GM19468 (cell line): ENCODE measurements at regions not wholly inside any gene's neighbourhood (a gene's known extent, or its start where the extent isn't known, plus 50 kb on each side); places are given as distances from the start of the nearest gene placed in this dataset.

Source experiments
- ATAC-seq: cut with Tn5 transposase; IDR thresholded peaks from one replicate; pipeline ENCODE4 v1.9.1; 2021; ENCODE audit warnings: mild to moderate bottlenecking, moderate library complexity, moderate number of reproducible peaks; ENCODE audit not compliant: unreplicated experiment; ENCODE audit errors: extremely low read depth

DNA sequence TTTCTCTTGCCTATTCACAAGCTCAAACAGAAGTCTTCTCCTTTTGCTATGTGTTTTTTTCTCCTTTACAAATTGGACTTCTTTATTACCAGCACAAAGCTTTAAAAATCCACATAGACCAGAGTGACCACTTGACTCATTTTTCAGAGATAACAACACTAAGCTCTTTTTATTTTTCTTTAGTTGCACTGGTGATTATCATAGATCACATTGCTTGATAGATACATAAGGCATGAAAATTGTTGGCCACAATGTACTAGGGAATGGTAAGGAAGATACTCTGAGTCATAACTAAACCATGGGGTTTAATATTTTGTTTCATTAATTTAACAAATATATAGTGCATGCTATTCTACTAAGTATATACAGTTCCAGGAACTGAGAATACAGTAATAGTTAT lies 159.0 kb downstream of the GASK1B start:
- no peak for ATAC-seq

DNA sequence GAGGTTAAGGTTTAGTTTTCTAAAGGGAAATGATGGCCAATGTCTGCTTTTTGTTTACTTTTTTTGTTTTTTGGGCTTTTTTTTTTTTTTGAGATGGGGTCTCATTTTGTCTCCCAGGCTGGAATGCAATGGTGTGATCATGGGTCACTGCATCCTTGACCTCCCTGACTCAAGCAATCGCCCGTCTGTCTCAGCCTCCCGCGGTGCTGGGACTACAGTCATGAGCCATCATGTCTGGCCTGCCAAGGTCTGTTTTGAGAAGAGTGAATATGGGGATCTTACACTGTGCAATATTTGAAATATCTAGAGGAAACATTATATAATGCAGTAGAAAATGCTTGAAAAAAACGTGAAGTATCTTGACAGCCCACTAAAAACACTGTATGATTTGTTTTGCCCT lies 162.5 kb downstream of the GASK1B start:
- ATAC-seq = no peak

DNA sequence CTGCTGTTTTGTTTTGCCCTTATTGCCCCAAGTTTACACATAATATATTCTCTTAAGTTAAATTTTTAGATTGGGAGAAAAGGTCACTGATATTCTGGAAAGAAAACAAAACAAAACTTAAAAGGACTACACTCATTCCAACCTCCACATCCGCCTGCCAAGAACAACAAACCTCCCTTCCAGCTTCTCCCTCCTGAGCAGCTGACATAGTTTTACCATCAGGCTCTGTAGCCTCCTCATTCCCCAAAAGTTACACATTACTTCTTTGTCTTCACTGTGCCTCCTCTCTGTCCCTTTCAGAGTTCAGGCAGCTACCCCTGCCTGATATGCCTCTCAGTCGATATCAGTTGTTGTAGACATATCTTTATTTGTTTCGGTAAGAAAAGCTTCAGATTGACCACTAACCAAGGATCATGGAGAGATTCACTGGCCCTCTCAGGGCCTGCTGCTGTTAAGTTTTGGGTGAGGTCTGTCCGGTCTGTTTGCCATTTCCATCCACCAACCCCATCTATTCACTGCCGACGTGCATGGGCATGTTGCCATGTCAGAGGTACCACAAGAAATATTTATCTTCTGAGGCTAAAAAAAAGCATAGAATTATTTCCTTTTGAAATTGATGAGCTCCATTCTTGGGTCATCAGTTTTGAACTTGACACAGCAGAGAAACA lies 164.1 kb downstream of the GASK1B start:
- ATAC-seq = no peak

DNA sequence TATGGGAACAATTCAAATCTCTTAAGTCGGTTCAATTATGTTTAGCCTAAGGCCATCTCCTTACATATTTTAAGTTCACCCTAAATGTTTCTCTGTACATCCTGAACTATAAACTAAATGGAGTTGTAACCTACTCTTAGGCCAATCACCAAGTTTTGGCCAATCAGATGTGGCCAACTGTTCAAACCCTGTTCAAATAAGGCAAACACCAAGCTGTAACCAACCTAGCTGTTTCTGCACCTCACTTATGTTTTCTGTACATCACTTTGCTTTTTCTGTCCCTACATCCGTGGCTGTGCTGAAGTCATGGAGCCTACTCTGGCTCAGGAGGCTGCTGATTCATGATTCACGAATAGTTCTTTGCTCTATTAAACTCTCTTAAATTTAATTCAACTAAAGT lies 165.3 kb downstream of the GASK1B start:
- ATAC-seq = no peak

DNA sequence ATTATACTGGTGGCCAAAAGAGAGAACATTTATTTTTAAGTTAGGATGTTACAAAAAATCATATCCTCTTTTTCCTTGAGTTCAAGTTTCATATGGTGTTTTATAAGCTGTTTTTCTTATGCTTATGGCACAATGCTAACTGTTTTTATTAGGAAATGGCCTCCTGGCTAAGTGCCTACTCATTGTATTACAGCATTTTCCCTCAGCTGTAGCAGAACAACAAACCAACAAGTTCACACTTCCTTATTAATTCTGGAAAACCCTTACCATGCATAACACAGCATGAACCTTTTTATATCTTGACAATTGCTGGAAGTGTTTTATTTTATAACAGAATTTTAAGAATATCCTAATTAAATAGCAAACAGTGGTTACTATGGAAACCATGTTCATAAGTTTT lies 165.8 kb downstream of the GASK1B start:
- ATAC-seq = no peak

DNA sequence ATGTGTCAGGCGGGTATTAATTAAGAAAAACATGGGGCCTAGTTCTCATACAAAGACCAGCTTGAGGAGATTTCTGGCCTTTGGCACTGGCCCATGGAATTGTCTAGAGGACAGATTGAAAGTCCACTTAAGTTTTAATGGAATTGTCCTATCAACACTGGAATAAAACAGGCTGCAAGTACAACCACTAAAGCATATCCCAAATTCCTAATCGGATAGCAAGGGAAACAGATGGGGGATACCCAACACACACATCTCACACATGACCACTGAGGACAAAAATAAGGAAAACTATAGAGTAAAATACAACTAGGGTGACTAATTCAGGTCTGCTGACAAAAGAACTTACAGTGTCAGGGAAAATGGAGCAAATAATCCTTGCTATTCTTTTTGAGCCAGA lies 167.8 kb downstream of the GASK1B start:
- no peak for ATAC-seq

DNA sequence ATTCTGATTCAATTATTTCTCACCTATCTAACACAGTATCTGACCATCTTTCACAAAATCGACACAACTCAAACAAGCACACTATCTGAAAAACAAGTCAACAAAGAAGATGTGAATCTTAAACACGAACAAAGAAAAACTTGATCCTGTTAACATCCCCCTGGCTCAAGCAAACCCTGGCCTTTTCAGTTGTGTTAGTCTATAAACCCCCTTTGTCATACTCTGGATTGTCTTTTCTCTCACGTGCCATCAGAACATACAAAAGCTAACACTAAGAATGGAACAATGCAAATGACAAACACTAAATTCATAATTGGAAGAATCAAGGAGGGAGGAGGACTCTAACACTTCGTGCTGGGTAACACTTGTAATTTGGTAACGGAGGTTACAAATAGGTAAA lies 168.7 kb downstream of the GASK1B start:
- ATAC-seq = no peak

DNA sequence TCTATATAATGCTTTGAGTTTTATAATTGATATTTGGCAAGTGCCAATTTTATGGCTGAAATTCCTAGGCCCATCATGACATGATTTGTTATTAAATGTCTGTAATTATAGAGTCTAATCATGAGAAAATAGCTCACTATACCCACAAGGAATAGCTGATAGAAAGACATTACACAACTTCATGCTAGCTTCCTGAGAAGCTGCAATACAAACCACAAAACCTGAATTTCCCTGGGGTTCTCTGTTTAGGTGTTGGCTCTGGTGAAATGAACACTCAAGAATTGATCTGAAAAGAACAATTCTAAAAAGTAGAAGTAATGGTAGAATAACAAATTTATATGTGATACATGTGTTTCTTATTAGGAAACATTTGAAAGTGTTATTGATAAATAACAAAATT lies 169.6 kb downstream of the GASK1B start:
- ATAC-seq = no peak

DNA sequence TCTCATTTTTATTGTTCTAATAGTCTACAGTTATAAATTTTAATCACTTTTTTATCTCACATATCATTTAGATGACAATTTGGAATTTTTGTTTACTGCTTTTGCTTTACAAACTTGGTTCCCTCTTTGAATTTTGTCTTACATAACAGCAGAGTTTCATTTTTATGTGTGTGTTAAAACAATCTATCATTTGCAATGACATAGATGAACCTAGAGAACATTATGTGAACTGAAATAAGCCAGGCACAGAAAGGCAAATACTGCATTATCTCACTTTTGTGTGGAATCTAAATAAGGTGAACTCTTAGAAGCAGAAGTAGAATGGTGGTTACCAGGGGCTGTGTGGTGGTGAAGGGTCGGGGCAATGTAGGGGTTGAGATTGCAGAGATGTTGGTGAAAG lies 170.7 kb downstream of the GASK1B start:
- no peak for ATAC-seq

DNA sequence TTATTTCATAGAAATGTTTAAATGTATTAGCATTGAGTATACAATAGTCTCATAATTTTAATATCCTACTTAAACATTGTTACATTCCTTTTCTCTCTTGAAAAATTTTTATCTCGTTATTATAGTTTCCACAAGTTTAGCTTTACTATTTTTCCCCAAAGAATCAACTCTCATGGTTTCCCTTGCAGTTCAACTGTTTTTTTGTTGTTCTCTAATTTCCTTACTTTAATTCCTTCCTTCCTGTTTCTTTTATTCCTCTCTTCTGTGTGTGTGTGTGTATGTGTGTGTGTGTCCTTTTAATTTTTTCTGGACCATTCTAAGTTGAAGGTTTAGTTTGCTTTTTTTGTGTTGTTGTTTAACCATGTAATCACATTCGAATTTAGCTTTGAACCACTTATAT lies 171.1 kb downstream of the GASK1B start:
- ATAC-seq = no peak

DNA sequence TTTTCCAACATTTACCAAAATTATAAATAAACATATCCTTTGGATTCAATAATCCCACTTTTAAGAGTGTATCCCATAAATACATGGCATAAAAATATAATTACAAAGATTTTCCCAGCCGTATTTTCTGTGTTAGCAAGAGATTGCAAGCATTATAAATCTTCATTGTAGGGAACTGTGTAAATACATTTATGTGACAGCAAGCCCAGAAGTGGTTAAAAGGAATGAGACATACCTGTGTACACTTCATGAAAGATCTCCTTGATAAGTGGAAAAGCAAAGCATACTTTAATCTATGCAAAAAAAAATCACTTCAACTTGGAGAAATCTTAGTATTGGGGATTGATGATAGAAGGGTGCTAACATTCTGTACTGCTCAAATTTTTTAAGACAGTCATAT lies 173.1 kb downstream of the GASK1B start:
- no peak for ATAC-seq

DNA sequence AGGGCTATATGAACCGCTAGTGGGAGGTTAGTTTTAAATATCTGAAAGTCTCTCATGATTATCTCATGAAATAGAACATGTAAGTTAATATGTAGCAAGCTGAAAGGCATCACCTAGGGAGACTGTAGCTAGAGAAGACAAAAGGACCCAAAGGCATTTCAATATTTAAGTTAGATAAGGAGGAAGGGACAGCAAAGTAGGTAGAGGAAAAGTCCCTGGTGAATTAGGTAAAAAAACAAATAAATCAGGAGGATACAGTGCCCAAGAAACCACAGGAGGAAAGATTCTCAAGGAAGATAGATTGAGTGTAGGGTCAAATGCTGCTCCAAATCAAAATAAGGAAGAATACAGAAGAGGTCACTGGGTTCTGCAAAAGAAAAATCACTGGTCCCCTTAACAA lies 175.5 kb downstream of the GASK1B start:
- ATAC-seq = no peak

DNA sequence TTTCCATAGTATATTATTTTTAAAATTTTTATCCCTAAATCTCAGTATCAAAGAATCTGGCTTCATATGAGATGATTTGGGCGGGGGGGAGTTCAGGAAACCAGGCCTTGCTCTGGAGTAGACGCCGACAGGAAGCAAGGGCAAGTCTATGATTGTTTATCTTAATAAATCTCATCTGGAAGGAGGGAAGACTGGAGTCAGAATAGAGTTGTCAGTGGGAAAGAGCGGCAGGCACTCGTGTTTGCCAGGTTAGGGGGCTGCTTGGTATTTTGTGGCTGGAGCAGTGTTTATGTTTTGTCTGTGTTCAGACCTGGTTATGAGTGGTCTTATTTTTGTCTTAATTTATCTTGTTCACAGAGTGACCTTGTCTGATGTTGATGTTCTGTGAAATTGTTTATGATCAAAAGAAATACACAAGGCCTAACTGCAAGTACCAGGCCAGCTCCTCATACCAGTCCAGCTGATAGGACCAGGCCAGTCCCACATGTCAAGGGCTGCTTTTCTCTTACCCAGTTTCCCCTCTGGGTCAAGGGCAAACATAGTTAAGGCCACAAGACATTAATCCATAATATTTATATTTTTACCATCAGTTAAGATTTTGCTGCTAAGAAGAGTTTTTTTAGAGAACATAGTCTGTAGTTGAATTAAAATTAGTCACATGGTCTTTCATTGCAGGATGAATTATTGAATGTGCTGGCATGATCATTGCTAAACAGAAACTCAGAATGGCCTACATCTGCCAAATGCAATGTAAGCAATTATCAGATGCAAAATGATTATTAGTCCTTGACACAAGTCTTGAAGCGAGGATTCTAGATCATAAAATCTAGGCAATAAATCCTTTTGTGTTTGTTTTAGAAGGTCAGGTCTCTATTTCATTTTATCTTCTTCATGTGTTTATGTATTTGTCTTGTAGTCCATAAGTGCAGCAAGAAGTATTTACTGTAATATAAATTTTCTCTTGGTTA lies 176.5 kb downstream of the GASK1B start:
- ATAC-seq = no peak

DNA sequence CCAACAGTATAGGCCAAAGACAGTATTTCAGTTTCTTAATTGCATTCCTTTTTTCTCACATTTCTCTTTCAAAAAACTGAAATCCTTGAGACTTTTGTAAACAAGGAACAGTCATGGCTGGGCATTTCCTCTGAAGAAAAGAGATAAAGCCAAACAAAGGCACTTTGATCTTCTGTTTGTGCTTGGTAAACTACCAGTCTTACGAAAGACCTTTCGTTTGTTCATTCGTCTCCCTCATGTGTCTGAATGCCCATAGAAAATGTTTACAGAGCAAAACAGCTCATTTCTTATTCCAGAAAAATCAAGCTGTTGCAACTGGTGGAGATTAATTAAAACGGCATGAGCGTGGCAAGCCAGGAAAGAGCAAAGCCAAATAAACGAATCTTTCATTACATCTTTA lies 178.0 kb downstream of the GASK1B start:
- ATAC-seq = no peak

DNA sequence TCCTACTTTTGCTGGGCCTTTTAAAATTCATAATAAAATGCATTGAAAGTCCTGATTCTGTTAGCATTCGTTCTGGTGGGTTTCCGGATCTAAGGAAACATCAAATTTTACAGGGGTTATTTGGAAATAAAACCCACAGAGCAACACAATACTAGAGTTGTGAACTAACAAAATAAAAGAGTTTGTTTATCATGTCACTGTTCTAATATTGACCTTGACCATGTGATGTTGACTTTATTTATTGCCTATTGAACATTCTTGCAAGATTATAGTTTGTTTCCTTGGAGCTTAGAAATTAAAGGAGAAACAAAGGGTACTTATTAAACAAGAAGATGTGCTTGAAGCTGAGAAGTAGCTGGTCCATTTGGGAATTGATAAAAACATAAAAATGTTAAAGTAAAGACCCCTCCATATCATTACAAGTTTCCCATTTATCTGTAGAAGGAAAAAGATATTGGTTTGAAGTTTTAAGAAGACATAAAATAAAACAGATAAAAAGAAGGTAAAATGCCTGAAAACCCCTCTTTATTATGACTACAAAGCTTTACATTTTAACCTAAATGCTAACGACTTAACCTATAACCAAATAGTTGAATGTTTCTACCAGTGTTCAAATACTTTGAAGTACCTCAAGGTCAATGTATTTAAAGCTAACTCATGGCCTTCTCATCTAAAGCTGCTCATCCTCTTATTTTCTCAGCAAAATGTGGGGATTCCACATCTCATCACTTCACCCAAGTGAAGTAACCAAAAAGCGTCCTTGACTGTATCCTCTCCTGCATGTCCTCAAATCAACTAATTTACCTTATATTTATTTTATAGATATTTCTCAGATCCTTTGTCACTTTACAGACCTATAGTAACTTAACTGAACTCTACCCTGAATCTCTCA lies 179.6 kb downstream of the GASK1B start:
- ATAC-seq = no peak

DNA sequence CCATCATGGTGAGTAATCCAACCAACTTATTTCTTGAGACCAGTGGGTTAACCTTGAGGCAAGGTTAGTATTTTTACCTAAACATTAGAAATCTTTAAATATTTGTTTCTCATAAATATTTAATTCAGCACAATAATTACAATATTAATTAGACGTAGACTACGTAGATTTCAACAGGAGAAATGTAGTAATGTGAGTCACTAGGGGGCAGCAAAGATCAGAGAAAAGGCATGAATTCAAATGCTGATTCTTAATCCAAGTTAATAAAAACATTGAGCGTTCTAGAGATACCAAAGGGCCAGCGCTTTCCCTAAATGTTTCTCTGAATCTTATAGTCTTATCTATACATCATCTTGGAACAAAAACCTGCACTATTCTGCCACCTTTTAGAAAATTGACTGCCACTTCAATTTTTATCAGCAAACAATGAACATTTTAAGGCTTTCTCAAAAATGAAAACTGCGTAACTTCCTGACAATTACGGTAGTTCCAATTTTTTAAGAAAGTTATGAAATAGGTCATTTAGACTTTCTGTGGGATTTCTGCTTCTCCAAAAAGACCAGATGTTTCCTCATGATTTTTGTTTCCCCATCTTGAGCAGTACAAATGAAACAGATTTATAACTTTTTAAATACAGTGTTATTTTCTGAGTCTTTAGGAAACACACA lies 180.7 kb downstream of the GASK1B start:
- ATAC-seq = no peak

DNA sequence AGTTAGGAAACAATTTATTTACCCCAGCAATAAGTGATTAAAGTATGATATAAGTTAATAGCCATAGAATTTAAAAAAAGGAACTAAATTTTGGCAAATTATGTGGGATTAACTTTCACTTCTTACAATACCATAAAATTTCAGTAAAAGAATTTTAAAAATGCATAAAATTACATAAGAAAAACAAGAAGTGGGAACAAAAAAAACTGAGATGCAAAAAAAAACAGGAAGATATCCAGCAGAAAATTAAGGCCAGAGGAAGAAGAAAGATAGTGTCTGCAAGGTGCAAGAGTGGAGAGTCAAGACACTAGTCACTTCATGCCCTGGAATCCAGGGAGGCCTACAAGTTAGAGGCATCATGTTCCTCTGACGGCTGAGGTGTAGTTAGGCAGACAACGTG lies 184.2 kb downstream of the GASK1B start:
- ATAC-seq = no peak

DNA sequence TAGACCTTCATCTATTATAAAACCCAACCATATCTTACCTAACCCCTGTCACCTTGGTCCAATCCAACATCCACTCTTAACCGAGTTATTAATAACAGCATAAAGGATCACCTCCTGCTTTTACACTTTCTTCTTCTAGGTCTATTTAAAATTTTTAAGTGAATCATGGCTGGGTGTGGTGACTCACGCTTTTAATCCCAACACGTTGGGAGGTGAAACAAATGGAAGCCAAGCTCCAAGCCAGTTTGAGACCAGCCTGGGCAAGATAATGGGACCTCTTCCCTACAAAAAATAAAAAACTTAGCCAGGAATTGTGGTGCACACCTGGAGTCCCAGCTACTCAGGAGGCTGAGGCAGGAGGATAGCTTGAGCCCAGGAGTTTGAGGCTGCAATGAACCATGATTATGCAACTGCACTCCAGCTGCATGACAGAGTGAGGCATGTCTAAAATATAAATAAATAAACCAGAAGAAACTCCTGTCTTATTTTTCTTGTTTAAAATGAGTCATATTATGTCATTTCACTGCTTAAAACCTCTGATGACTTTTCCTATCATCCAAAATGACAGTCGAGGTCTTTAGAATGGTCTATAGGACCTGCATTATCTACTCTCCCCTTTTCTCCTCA lies 188.4 kb downstream of the GASK1B start:
- no peak for ATAC-seq

DNA sequence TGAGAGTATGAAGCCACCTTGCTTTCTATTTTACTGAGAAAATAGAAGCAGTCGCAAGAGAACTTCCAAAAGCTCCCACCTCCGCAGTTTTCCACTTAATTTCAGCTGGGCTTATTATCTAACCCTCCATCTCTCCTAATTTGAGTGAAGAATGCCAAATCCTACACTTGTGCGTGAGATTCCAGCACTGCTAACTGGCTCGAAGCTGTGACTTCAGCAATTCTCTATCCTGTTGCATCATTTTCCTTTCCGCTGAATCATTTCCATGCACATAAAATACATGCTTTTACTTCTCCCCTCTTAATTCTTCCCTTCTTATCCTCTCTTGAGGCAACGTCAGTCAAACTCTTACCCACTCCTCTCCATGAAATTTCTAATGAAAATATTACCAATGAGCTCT lies 189.5 kb downstream of the GASK1B start:
- no peak for ATAC-seq

DNA sequence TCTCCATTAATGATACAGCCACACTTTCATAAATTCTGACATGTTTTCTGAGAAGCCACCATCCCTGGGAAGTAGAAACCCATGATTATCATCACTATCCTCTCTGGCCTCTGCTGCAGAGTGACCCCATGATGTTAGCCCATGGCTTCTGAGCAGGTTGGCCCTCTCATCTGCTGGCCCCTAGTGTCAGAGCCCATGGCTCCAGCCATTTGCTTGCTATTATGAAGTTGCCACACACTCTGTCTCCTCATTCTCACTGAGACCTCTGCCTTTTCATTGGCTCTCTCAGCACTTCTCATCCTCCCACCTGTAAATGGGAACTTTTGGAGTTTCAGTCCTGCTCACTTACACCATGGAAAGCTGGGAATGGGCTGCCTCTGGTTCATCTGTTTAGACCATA lies 192.7 kb downstream of the GASK1B start:
- no peak for ATAC-seq
